ENCODE measurements at regions not wholly inside any gene's neighbourhood (a gene's known extent, or its start where the extent isn't known, plus 50 kb on each side); places are given as distances from the start of the nearest gene placed in this dataset.
"Not testable (repeated sequence)": the region's sequence is repeated elsewhere in the genome, so short reads cannot be mapped to it uniquely, and the experiment has no call there.

DNA sequence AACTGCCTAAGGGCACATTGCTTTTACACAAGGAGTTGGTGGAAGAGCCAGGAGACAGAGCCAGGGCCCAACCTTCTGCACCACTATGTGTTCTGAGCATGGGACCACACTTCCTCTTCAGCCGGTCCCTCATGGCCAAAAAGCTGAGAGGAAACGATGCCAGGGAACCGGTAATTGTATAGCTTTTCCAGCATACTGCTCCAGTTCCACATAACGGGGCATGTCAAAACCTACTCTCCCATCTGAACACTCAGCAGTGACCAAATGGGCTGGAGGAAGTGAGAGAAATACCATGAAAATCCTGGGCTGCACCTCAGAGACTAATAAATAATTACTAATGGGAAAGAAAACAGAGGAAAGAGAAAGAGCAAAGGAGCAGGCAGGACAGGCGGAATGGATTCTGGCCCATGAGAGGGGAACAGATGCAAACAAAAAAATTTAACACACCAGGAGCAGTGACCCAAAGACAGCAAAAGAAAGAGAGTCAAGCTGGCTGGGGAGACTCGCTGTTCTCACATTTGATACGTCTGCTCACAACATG is 52.0 kb upstream of the BMP2 start:
- no peak for DNase-seq (ENCODE audit: low spot score)

DNA sequence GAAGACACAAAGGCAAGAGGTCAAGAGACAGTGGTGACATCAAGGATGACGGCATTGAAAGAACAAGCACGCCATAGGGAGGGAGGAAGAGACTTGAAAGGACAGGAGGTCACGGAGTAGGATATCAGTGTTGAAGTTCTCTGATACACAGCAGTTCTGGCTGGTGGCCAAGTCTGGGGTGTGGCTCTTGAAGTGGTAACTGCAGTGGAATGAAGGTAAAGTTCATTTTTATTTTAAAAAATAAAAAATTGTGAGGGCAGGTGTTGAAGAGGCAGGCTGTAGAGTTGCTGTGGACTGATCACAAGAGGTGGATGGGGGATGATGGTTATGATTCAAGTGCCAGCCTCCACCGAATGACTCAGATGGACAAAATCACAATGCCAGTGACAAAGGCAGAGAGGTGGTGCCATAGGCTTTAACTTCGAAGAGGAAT is 53.2 kb upstream of the BMP2 start:
- DNase-seq (ENCODE audit: low spot score) = no peak

DNA sequence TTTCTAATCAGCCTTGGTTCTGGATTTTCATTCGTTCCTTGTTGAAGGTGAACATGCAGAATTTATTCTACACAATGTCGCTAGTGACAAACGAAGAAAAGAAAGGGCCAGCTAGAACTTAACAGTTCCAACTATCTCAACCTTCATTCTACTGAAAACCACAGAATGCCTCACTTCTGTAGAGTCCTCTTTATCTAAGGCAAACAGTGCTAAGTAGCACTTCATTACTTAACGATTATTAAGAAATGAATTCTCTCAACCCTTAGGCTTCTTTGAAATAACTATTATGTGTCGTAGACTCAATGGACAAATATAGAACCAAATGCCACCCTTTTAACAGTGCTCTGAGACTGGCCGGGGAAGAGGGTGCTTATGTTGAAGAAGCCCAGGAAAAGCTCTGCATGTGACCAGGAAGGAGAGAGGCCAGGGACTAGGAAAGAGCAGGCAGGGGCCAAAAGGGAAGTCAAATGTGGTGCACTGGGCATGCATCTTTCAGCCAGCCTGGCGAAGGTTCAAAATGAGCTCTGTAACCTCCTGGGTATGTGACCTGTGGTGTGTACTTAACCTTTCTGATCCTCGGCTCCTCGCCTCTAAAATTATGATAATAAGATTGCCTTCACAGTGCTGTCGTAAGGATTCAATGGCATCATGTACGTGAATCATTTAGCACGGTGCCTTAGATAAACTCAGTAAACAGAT is 55.4 kb upstream of the BMP2 start:
- no peak for DNase-seq (ENCODE audit: low spot score)

DNA sequence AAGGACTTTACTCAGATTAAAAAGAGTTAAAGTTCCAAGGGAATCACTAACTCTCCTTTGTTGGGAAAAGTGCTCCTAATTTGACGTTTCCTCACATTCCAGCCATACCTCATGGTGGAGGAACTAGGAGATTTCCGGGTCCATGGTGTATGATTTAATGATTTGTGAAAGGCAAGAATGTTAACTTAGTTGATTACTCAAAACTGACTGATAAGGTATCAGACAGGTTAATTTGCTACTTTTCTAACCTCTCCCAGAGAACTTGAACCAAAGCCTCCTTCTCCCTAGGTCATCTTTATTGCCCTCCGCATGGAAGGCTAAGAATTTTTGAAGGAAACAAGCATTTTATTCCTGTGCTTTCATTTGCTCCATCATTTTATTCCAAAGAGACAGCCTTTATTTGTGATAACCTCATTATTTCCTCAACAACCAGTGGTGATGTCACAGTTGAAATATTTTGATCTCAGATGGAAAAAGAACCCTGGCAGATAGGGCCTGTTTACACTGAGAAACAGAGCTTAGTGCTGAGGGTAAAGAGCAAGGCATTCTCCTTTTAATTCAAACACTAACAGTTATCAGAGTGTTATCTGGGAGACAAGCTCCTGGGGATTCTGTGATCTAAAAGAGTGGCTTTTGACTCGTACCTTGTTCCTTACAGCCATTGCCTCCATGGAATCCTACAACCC is 57.4 kb upstream of the BMP2 start:
- no peak for DNase-seq (ENCODE audit: low spot score)

DNA sequence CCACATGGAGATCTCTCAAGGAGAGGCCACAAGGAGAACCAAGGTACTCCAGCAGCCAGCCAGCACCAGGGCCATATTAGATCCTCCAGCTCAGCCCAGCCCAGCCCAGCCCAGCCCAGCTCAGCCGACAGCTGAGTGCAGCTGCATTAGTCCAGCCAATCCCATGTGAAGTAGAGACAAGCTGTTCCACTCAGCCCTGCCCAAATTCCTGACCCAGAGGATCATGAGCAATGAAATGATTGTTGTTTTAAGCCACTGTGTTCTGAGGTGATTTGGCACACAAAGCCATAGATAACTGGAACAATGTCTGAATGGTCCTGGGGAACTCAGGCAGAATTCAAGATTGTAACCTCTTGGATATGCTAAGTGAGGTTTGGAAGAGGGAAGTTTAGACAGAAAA is 59.5 kb upstream of the BMP2 start:
- DNase-seq (ENCODE audit: low spot score) = no peak

DNA sequence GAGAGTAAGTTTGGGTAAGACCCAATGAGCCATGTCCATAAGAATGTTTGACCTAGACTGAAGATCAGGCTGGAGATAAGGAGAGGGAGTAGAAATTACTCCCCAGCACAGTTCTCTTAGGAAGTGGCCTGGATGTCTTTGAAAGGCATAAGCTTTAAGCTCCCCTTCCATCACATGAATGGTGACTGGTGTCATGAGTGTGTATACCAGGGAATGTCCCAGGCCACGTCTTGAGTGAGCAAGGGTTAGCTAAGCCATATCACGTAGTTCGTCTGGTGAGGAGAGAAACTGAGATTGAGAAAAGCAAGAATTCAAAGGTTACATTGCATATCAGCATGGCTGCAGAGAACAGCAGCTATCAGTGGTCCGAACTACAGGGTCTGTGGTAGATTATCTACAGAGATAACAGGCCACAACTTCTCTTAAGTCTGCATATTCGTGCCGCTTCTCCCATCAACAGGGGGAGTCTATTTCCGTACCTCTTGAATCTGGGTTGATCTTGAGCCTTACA is 60.1 kb upstream of the BMP2 start:
- DNase-seq (ENCODE audit: low spot score) = no peak

DNA sequence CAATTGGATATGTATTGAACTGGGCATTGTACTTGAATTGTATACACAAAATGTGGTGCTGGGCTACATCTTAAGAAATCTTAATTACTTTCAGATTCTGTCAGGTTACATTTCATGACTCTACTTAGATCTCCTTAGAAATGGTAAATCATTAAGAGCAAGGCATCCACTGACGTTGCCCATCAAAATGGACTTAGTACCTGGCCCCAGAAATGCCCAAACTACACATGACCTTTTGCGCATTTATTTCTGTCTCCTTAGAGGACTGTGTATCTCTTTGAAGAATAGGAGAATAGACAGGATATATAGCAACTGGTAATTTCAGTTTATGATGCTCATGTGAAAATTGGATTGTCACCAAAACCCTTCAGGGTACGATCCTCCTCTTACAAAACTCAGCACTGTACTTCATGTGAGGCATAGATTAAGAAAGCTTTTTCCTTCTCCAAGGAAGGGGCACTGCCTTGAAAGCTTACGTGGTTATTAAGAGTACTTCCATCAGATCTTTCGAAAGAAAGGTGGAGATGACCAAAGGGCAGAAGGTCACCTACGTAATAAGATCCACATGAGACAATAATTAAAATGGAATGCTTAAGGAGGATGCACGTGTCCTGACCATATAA is 61.4 kb upstream of the BMP2 start:
- no peak for DNase-seq (ENCODE audit: low spot score)

DNA sequence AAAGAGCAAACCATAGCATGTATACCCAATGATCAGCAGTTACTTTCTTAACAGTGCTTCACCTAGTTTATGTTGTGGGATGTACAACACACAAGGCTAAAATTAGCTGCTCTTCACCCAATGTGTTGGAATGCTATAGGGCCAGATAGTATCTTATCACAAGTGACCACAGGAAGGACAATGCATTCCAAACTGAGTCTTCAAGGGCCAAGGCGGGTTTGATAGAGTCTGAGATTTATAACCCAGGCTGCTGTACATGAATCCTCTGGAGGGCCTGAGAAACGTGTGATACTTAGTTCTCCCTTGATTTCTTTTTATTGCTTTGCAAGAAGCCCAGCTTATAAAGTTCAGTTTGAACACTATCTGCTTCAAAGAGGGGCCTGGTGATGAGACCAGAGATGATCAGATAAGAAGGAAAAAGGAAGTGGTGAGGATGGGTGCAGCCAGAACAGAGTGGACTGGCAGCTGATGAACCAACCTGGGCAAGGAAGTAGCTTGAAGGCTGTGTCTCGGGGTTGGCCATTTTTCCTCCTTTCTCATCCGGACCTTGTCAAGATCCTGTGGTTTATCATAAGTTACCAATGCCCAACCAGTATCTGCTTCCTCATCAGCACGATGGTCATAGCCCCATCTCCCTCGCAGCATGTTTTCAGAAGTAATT is 62.2 kb upstream of the BMP2 start:
- DNase-seq (ENCODE audit: low spot score) = no peak

DNA sequence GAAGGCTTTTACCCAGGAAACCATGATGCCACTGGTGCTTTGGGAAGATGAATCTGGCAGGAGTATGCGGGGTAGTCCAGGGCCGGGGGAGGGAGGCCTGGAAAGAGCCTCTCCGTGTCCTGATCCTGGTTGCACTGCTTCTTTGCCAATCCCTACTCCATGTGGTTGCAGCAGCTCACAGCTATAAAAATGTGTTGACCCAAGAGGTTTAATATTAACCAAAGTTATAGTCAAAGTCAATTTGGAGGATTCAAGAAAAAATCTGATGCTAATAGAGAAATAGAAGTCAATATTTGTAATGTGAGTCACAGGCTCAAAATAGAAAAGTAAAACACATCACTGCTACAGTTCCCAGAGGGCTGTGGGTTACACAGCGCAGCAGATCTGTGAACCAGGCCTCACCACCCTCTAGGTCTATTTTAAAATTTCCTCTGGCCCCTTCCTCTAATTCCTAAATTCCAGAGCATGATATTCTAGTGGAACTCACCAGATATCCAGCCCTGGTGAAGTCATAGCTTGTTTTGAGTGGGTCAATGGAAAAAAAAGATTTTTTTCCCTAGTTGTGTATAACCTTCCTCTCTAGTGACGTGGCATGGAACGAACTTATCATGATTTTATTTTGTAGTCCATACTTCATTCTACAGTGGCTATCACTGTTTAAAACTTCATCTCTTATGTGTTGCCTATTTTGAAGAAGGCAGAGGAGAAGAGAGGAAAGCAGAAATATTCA is 63.2 kb upstream of the BMP2 start:
- DNase-seq (ENCODE audit: low spot score) = no peak

DNA sequence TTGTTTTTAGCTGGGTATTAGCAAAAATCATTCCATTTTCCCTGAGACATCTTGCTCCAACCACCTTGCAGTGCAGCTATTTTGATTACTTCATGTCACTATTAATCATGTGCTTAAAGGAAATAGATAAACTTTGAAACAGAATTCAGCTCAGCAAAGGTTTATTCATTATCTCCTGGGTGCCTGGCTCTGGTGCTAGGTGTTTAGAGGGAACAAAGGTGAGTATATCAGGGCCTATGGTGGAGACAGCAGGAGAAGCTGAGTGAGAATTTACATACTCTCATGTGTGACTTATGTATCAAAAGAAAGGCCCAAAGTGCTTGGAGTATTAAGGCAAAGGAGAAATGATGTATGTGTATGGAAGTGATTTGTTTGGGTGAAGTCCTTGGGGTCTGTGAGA is 63.8 kb upstream of the BMP2 start:
- no peak for DNase-seq (ENCODE audit: low spot score)

DNA sequence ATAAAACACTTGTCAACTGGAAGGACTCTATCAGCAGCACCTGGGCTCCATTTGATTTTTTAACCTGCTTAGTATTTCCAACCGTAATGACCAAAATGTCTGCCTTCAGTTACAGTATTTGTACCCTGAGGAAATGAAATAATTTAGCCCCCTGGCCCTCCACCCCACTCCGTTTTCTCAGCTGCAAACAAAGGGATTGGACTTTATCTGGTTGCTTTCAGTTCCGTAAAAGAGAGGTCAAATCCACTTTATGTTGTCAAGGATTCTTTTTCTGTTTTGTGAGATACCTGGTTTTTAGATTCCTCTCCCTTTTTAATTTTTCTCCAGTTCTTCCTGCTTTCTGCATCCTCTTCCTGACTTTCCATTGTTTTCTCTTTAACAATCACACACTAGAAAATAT is 64.4 kb upstream of the BMP2 start:
- DNase-seq (ENCODE audit: low spot score) = no peak

DNA sequence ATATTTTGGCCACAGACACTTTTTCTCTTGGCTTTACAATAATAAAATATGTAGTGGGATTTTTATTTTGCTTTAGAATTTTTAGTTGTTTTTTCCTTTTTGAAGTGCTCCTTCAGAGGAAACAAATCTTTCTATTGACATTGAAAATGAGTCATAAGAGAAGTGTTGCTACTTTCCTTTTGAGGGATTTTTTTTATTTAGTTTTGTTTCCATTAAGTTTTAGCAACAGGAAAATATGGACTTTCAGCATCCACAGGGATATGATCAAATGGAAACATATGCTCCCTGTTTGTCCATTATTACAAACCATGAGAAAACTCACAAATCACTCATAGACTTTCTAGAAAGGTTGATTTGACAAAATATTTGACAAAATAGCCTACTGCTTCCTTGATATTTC is 65.3 kb upstream of the BMP2 start:
- no peak for DNase-seq (ENCODE audit: low spot score)

DNA sequence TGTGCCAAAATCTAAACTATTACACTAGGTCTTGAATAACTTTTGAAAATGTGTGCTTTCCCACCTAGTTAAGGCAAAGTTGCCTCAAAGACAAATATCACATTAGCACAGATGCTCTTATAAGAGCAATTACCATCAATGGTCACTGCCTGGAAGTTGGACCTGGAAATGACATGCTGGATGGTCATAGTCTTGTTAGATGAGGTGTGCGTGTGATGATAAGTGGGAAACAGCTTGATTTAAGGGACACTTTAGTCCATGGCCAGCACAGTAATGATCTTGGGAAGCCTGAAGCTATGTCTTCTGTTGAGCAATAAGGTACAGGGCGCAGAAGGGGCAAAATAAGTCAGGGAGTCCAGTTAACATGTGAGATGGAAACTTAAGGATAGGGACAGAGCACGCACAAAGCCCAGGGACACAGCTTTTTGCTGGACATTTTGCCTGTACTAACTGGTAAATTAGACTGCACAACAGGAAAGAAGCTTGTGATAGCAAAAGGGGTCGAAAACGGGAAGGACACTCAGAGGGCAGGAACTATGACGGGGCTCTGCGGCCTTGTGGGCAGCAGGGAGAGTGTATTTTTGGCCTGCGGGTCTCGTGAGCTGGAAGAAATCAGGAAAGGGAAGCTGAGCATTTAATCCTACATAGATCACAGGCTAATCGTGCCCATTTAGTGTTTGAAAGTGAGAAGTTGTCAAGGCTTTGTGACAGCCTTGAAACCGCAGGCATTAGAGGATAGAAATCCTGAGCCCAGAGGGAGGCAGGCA is 66.7 kb upstream of the BMP2 start:
- peak; percentile 58 for DNase-seq (ENCODE audit: low spot score)

DNA sequence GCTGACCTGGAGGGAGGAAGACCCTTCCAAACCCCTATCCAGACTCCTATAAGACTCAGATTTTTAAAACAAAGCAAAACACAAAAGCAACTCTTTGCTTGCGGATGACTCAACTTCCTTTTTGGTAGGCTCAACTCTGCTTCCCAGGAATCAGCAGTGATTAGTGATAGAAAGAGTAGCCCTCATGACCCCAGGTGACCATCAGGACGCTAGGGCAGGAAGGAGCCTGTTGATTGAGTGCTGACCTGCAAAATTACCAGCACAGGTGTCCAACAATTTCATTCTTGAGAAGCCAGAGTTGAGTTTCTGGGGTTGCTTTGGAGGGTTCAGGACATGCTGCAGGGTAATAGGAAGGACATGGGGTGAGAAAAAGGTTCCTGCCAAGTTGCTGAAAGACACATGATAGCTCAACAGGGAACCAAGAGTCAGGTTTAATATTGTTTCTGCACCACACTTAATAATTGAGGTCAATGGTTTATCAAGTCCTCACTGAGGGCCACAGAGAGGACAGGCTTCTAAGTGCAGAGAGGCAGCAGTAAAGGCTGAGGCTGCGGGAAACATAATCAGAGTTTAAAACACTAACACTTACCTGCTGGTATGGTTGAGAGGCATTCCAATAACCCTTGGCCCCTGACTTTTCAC is 67.4 kb upstream of the BMP2 start:
- no peak for DNase-seq (ENCODE audit: low spot score)

DNA sequence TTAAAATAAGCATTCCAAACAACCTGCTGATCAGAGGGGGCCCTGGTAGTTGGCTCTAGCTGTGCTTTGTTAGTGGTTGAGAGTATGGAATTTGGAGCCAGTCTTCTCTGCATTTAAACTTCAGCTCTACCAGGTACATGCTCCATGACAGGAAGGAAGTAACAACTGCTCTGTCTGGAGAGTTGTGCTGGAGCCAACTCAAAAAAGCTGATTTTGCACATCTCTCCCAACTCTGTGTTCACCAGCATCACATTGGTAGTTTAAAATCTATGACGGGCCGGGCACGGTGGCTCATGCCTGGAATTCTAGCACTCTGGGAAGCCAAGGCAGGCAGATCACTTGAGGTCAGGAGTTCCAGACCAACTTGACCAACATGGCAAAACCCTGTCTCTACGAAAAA is 68.8 kb upstream of the BMP2 start:
- DNase-seq (ENCODE audit: low spot score) = no peak

DNA sequence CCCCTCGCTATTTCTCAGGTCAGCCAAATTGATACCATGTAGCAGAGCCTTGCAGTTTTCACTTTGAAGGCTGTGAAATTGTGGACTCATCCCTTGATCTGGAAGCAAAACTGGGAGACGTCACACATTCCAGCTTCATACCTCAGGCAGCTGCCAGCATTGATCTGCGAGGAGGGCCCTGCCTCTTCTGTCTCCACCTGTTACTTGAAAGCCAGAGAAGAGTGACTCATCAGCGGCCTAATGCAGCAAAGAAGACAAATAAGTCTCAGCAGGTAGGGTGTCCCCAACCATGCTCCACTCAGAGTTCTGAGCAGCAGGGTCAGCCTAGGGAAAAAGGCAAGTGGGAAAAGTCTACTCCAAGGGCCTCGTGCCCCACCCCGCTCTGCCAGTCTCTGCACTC is 69.4 kb upstream of the BMP2 start:
- DNase-seq (ENCODE audit: low spot score) = no peak

DNA sequence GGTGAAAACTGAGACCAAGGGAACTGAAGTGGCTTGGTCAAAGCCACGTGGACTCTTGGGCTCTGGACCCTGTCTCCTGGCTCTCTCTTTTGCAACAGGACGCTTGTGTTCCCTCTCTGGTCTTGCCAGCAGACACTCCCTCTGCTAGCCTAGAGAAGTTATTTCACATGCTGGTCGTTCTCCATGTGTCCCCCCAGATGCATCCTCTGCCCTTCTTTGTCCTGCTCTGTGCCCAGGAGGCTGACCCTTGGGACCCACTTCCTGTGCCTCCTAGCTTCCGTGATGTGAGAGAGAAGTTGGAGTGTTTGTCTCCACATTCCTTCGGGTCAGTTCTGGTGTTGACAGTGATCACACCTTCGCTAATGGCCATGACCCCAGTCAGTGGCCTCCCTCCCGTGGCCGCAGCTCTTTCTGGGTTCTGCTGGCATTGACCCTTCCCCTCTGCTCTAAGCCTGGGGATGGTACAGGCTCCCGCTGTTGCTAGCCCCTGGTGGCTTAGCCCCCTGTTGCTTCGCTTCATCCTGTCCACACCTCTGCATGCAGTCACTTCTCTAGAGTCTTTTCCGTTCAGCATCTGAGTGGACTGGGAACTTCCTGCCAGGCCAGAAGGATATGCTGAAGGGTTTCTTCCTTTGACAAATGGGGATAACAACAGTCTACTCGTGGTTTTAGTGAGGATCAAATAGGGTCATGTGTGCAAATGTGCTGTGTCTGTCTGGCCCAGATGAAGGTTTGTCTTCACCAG is 70.1 kb upstream of the BMP2 start:
- DNase-seq (ENCODE audit: low spot score) = no peak

DNA sequence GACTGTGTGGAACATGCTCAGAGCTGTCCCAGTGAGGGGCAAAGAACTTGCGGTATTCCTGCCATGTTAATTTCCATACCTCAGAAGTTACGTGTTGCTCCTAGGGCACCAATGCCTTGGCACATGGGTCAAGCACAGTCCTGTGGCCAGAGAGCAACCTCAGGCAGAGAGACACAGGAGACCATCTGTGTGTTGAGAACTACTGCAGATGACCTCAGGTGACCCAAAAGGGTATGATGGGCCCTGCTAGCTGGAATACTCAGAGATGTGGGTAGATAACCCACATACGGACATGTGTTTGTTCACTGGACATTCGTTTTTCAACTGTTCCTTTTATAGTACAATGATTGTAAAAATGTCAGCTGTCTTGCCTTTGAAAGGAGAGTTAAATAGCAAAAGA is 71.5 kb upstream of the BMP2 start:
- no peak for DNase-seq (ENCODE audit: low spot score)

DNA sequence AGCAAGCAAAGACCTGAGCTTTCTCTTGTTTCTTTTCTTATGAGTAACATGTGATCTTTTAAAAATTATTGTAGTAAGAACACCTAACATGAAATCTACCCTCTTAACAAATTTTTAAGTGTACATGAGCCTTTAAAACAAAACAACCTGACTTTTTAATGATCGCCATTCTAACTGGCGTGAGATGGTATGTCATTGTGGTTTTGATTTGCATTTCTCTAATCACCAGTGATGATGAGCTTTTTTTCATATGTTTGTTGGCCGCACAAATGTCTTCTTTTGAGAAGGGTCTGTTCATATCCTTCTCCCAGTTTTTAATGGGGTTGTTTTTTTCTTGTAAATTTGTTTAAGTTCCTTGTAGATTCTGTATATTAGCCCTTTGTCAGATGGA is 73.7 kb upstream of the BMP2 start:
- not testable (repeated sequence) for DNase-seq (ENCODE audit: low spot score)

Measured in pons (tissue), 1 donor.